ENCODE measurements at regions not wholly inside any gene's neighbourhood (a gene's known extent, or its start where the extent isn't known, plus 50 kb on each side); places are given as distances from the start of the nearest gene placed in this dataset.

DNA sequence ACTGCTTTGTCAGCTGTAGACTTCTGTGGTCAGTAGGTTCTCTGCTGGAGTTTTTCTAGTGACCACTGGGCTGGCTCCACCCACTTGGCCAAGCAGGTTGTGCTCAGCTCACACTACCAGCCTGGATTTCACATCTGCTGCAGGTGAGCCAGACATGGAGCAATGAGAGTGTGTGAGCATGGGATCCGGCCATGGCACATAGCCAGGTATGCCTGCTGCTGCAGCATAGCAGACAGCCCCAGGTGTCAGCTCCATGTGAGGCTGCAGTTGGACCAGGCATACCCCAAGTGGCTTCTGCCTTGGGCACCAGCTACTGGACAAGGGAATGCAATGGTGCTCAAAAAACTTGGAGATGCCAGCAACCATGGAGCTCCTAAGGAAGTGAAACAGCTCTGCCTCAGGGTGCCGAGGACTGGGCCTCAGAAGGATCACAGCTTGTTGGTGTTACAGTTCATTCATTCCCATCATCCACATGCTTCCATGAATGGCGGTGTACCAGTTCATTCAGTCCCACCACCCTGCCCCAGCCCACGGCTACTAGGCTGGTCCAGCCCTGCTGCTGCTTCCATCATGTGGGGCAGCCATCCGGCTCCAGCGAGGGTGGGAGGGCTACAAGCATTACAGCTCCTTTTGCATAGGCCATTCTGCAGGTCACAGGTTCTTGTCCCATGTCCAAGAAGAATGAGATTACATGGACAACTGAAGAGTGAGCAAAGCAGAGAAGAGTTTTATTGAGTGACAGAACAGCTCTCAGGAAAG, 389.1 kb upstream of the PCDH7 start:
- ChIA-PET CTCF (no interaction called here), POLR2A (no interaction called here)
- DNase-seq (ENCODE audit: extremely low spot score): no peak
- no peak for TF ChIP-seq LEF1 (IDR thresholded peaks at IDR 0.05; ENCODE audit: borderline replicate concordance)

DNA sequence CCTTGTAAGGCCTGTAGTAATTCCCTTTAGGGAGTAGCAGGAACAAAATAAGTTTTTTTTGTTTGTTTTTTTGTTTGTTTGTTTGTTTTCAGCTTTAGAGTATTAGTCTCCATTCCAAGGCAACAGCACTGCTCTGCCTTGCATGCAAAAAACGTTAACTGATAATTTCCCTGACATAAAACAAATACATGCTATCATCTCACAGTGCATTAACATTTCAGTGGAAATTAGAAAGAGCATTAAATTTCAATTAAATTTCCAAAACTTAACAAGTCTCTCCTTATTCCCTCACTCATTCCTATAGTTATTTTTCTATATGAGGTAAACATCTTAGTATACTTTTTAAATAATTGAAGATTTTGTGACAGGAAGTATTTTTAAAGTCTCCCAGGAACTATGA, 378.4 kb upstream of the PCDH7 start:
- DNase-seq (ENCODE audit: extremely low spot score): no peak
- TF ChIP-seq TARDBP (IDR thresholded peaks at IDR 0.05) (no peak), SUZ12 (IDR thresholded peaks at IDR 0.05) (no peak), NFRKB (IDR thresholded peaks at IDR 0.05) (no peak), FOXA1 (IDR thresholded peaks at IDR 0.05) (no peak), FOXM1 (IDR thresholded peaks at IDR 0.05; ENCODE audit: borderline replicate concordance) (no peak)
- CTCF ChIA-PET: no interaction called here
- POLR2A ChIA-PET: no interaction called here

DNA sequence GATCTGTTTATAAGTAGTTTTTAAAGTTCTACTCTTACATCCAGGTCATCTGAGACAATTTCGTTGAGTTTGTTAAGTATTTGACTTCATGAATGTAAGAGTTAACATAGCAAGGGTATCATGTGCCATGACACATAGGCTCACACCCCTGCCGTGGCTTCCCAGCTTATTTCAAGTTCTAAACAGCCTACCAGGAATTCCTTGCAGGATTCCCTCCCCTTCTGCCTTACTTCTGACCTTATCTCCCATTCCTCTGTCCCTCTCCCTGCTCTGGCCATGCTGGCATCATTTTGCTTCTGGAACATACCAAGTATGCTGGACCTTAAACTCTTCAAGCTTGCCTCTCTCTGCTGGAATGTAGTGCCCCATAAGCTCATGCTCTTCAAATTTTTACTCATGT, 369.9 kb upstream of the PCDH7 start:
- POLR2A ChIA-PET: no interaction called here
- TF ChIP-seq BHLHE40 (IDR thresholded peaks at IDR 0.05; ENCODE audit: borderline replicate concordance) (no peak), ARNT (IDR thresholded peaks at IDR 0.05) (no peak), NFRKB (IDR thresholded peaks at IDR 0.05) (no peak), CTBP1 (IDR thresholded peaks at IDR 0.05; ENCODE audit: borderline replicate concordance) (no peak), TARDBP (IDR thresholded peaks at IDR 0.05) (no peak), FOXM1 (IDR thresholded peaks at IDR 0.05; ENCODE audit: borderline replicate concordance) (no peak), FOXA1 (IDR thresholded peaks at IDR 0.05) (no peak), FOXK2 (IDR thresholded peaks at IDR 0.05) (no peak), SUZ12 (IDR thresholded peaks at IDR 0.05) (no peak)
- TF ChIP-seq, protein P1, sequence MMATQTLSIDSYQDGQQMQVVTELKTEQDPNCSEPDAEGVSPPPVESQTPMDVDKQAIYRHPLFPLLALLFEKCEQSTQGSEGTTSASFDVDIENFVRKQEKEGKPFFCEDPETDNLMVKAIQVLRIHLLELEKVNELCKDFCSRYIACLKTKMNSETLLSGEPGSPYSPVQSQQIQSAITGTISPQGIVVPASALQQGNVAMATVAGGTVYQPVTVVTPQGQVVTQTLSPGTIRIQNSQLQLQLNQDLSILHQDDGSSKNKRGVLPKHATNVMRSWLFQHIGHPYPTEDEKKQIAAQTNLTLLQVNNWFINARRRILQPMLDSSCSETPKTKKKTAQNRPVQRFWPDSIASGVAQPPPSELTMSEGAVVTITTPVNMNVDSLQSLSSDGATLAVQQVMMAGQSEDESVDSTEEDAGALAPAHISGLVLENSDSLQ (IDR thresholded peaks at IDR 0.05): no peak
- no peak for DNase-seq (ENCODE audit: extremely low spot score)
- CTCF ChIA-PET: no interaction called here

DNA sequence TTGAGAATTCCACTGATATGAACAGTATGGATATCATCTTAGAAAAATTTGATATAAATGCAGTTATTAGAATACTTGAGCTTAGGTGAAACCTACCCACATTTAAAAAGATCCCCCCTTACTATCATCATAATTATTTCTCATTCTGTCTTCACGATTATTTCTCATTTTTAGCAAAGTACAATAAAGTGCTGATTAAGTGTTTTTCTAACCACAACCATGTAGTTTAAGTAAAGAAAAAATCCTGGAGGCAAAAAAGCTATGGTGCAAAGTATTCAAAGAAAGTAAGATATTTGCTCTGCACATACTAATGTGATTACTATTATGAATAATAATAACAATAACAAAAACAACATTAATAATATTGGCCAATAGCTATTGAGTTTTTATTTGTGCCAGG, 365.6 kb upstream of the PCDH7 start:
- ChIA-PET POLR2A (no interaction called here), CTCF (no interaction called here)
- no peak for DNase-seq (ENCODE audit: extremely low spot score)
- no peak for TF ChIP-seq ARNT (IDR thresholded peaks at IDR 0.05)
- TF ChIP-seq HDGF (IDR thresholded peaks at IDR 0.05; ENCODE audit: borderline replicate concordance): no peak
- TF ChIP-seq ELF4 (IDR thresholded peaks at IDR 0.05): no peak
- no peak for TF ChIP-seq TARDBP (IDR thresholded peaks at IDR 0.05)
- no peak for TF ChIP-seq LEF1 (IDR thresholded peaks at IDR 0.05; ENCODE audit: borderline replicate concordance)
- no peak for TF ChIP-seq ZNF384 (IDR thresholded peaks at IDR 0.05)
- TF ChIP-seq L3MBTL2 (conservative IDR thresholded peaks at IDR 0.05): no peak
- TF ChIP-seq, protein P1 (IDR thresholded peaks at IDR 0.05): no peak
- TF ChIP-seq SUZ12 (IDR thresholded peaks at IDR 0.05): no peak
- TF ChIP-seq FOXM1 (IDR thresholded peaks at IDR 0.05; ENCODE audit: borderline replicate concordance): no peak

DNA sequence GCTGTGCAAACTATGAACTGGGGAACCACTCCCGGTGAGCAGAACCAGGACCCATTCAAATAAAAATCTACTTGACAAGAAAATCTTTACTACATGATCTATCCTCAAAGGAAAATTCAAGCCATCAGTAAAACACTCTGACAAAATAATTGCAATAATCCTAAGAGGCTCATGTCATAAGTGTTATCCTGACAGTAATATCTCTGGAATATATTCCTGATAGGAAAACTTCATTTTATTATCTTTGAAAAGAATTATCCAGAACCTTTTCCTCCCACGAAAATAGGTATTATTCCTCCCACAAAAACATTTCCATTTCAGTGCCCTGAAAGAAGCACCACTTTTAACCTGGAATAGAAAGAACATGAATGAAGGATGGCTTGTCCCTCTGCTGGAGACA, 357.7 kb upstream of the PCDH7 start:
- POLR2A ChIA-PET: no interaction called here
- CTCF ChIA-PET: no interaction called here
- no peak for DNase-seq (ENCODE audit: extremely low spot score)
- TF ChIP-seq FOXA1 (IDR thresholded peaks at IDR 0.05): no peak
- TF ChIP-seq TARDBP (IDR thresholded peaks at IDR 0.05): no peak
- no peak for TF ChIP-seq FOXK2 (IDR thresholded peaks at IDR 0.05)
- no peak for TF ChIP-seq FOXM1 (IDR thresholded peaks at IDR 0.05; ENCODE audit: borderline replicate concordance)
- no peak for TF ChIP-seq ELF4 (IDR thresholded peaks at IDR 0.05)
- no peak for TF ChIP-seq HDGF (IDR thresholded peaks at IDR 0.05; ENCODE audit: borderline replicate concordance)
- TF ChIP-seq NFRKB (IDR thresholded peaks at IDR 0.05): no peak

DNA sequence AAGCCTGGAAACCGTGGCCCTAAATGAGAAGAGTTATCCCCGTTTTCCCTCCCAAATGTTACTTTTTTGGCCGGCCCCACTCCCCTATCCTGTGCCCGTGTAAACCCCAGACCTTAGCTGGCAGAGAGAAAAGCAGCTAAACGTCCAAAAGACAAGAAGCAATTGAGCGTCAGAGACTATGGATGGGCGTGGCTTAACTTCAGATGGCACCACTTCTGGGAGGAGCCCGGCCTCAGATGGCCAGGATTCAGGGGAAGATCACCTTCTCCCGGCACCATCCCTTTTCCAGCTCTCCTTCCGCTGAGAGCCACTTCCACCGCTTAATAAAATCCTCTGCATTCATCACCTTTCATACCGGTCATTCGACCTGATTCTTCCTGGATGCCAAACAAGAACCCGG, 350.1 kb upstream of the PCDH7 start:
- CTCF ChIA-PET: no interaction called here
- no peak for DNase-seq (ENCODE audit: extremely low spot score)
- POLR2A ChIA-PET: no interaction called here
- TF ChIP-seq ZNF384 (IDR thresholded peaks at IDR 0.05) (no peak), TARDBP (IDR thresholded peaks at IDR 0.05) (no peak), NFRKB (IDR thresholded peaks at IDR 0.05) (no peak), CTBP1 (IDR thresholded peaks at IDR 0.05; ENCODE audit: borderline replicate concordance) (no peak), FOXK2 (IDR thresholded peaks at IDR 0.05) (no peak), BHLHE40 (IDR thresholded peaks at IDR 0.05; ENCODE audit: borderline replicate concordance) (no peak), L3MBTL2 (conservative IDR thresholded peaks at IDR 0.05) (no peak), SP1 (IDR thresholded peaks at IDR 0.05) (no peak), ARNT (IDR thresholded peaks at IDR 0.05) (no peak), LEF1 (IDR thresholded peaks at IDR 0.05; ENCODE audit: borderline replicate concordance) (no peak), ELF4 (IDR thresholded peaks at IDR 0.05) (no peak), SUZ12 (IDR thresholded peaks at IDR 0.05) (no peak), HDGF (IDR thresholded peaks at IDR 0.05; ENCODE audit: borderline replicate concordance) (no peak), FOXA1 (IDR thresholded peaks at IDR 0.05) (no peak), FOXM1 (IDR thresholded peaks at IDR 0.05; ENCODE audit: borderline replicate concordance) (no peak)
- TF ChIP-seq, protein P1 (IDR thresholded peaks at IDR 0.05): no peak

DNA sequence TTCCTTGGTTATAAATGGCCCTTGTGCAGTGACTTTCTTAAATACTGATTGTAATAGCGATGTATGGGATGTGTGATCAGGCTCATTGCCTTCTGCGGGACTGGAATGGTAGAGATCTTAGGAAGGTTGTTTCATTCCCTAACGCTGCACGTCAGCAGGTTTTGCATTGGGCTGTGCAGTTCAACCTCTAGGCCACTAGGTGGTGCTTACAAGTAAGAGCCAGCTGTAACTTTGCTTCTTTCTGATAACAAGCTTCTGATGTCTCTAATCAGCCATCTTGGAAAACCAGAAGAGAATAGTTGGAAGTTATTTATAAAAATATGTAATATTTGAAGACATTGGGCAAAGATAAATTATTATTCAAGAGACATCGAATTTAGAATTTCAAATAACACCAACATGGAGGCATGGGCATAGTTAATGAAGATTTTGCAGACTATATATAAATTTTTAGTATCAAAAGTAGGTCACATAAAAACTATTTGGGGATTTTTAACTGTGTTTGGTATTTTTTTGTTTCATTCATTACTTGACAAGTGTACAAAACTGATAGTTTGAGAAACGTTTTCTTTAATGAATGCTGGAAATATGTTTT, 339.7 kb upstream of the PCDH7 start:
- ChIA-PET POLR2A (no interaction called here), CTCF (no interaction called here)
- peak; percentile 28 for DNase-seq (ENCODE audit: extremely low spot score)
- TF ChIP-seq ARNT (IDR thresholded peaks at IDR 0.05) (no peak), BHLHE40 (IDR thresholded peaks at IDR 0.05; ENCODE audit: borderline replicate concordance) (no peak), L3MBTL2 (conservative IDR thresholded peaks at IDR 0.05) (no peak), CTBP1 (IDR thresholded peaks at IDR 0.05; ENCODE audit: borderline replicate concordance) (no peak), LEF1 (IDR thresholded peaks at IDR 0.05; ENCODE audit: borderline replicate concordance) (no peak), NFRKB (IDR thresholded peaks at IDR 0.05) (no peak), SP1 (IDR thresholded peaks at IDR 0.05) (no peak), SUZ12 (IDR thresholded peaks at IDR 0.05) (no peak), TARDBP (IDR thresholded peaks at IDR 0.05) (no peak), FOXK2 (IDR thresholded peaks at IDR 0.05) (no peak), FOXA1 (IDR thresholded peaks at IDR 0.05) (no peak), ZNF384 (IDR thresholded peaks at IDR 0.05) (no peak), HDGF (IDR thresholded peaks at IDR 0.05; ENCODE audit: borderline replicate concordance) (no peak), ELF4 (IDR thresholded peaks at IDR 0.05) (no peak), FOXM1 (IDR thresholded peaks at IDR 0.05; ENCODE audit: borderline replicate concordance) (no peak)
- TF ChIP-seq, protein P1 (IDR thresholded peaks at IDR 0.05): no peak

Data from HEK293T (cell line).